Suprapubic skin (tissue), 4 donors: ENCODE measurements at regions not wholly inside any gene's neighbourhood (a gene's known extent, or its start where the extent isn't known, plus 50 kb on each side); places are given as distances from the start of the nearest gene placed in this dataset.

Experiments used
- CTCF ChIP-seq, 2 donors: fragments of 200-600 bp in 1 of 2; fragments of 450-650 bp in 1 of 2; sonication (generic) in 1 of 2; IDR thresholded peaks; one replicate each; pipeline ENCODE4 v1.5.1; 2016 to 2019; ENCODE audit warnings: antibody characterized with exemption in 2 of 2, mild to moderate bottlenecking in 1 of 2, moderate library complexity in 1 of 2
- POLR2A ChIP-seq, 2 donors: fragments of 450-650 bp; IDR thresholded peaks; one replicate each; pipeline ENCODE4 v1.6.1; 2017; ENCODE audit warnings: antibody characterized with exemption in 2 of 2, mild to moderate bottlenecking in 2 of 2, moderate library complexity in 2 of 2
- POLR2AphosphoS5 ChIP-seq, 3 donors: sonication (generic); formaldehyde crosslinking; IDR thresholded peaks; one replicate each; pipeline ENCODE4 v1.6.1; 2017; ENCODE audit warnings: antibody characterized with exemption in 3 of 3

GRCh38 chr16:50458667-50459495 is 89.3 kb upstream of the NKD1 start:
- TF ChIP-seq CTCF (IDR thresholded peaks at IDR 0.05) (no peak), POLR2A (IDR thresholded peaks at IDR 0.05) (no peak), POLR2AphosphoS5 (IDR thresholded peaks at IDR 0.05) (no peak)
